ENCODE measurements at regions not wholly inside any gene's neighbourhood (a gene's known extent, or its start where the extent isn't known, plus 50 kb on each side); places are given as distances from the start of the nearest gene placed in this dataset.
"Not testable (repeated sequence)": the region's sequence is repeated elsewhere in the genome, so short reads cannot be mapped to it uniquely, and the experiment has no call there.

GRCh38 chr1:148297852-148298251 lies 145.8 kb upstream of the NBPF11 start:
- TF ChIP-seq, protein P1, sequence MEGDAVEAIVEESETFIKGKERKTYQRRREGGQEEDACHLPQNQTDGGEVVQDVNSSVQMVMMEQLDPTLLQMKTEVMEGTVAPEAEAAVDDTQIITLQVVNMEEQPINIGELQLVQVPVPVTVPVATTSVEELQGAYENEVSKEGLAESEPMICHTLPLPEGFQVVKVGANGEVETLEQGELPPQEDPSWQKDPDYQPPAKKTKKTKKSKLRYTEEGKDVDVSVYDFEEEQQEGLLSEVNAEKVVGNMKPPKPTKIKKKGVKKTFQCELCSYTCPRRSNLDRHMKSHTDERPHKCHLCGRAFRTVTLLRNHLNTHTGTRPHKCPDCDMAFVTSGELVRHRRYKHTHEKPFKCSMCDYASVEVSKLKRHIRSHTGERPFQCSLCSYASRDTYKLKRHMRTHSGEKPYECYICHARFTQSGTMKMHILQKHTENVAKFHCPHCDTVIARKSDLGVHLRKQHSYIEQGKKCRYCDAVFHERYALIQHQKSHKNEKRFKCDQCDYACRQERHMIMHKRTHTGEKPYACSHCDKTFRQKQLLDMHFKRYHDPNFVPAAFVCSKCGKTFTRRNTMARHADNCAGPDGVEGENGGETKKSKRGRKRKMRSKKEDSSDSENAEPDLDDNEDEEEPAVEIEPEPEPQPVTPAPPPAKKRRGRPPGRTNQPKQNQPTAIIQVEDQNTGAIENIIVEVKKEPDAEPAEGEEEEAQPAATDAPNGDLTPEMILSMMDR (IDR thresholded peaks at IDR 0.05), result not testable (repeated sequence)
- TF ChIP-seq POLR2A (IDR thresholded peaks at IDR 0.05), result not testable (repeated sequence)
